Neural cell (in vitro differentiated cells): ENCODE measurements at regions not wholly inside any gene's neighbourhood (a gene's known extent, or its start where the extent isn't known, plus 50 kb on each side); places are given as distances from the start of the nearest gene placed in this dataset.

ENCODE experiments used
- H2AFZ ChIP-seq: fragments of 200-600, 300-800 bp; sonication (generic), shearing (Covaris generic); 2 replicates; pipeline ENCODE4 v1.6.0; 2014; ENCODE audit warnings: low read depth, mild to moderate bottlenecking, antibody characterized with exemption, low read length, moderate library complexity
- H3F3A ChIP-seq: fragments of 200-600 bp; shearing (Covaris generic); 2 replicates; pipeline ENCODE4 v1.6.1; 2016; ENCODE audit warnings: mild to moderate bottlenecking, moderate library complexity, mixed read lengths, antibody characterized with exemption, low read length; ENCODE audit not compliant: insufficient read depth, poor library complexity, severe bottlenecking
- H3K27ac ChIP-seq: fragments of 200-600, 300-800 bp; sonication (generic), shearing (Covaris generic); 2 replicates; pipeline ENCODE4 v1.5.1; 2014; ENCODE audit warnings: mild to moderate bottlenecking, low read length, moderate library complexity
- H3K27me3 ChIP-seq: fragments of 300-800, 200-600 bp; sonication (generic), shearing (Covaris generic); 2 replicates; pipeline ENCODE4 v1.6.0; 2014; ENCODE audit warnings: mild to moderate bottlenecking, low read depth, low read length, moderate library complexity; ENCODE audit not compliant: insufficient read depth
- H3K36me3 ChIP-seq: fragments of 300-800, 200-600 bp; sonication (generic), shearing (Covaris generic); 2 replicates; pipeline ENCODE4 v1.5.1; 2014; ENCODE audit warnings: mild to moderate bottlenecking, antibody characterized with exemption, low read length, moderate library complexity; ENCODE audit not compliant: insufficient read depth
- H3K4me2 ChIP-seq: fragments of 300-800, 200-600 bp; sonication (generic), shearing (Covaris generic); 2 replicates; pipeline ENCODE4 v1.6.0; 2014; ENCODE audit warnings: mild to moderate bottlenecking, low read length
- H3K4me3 ChIP-seq: fragments of 300-800, 200-600 bp; sonication (generic), shearing (Covaris generic); 2 replicates; pipeline ENCODE4 v1.5.1; 2014; ENCODE audit warnings: mild to moderate bottlenecking, low read length, moderate library complexity
- H3K79me2 ChIP-seq: fragments of 200-600 bp; shearing (Covaris generic); replicated peaks from 2 replicates; pipeline ENCODE4 v1.6.0; 2014; ENCODE audit warnings: mild to moderate bottlenecking, low read length, moderate library complexity; ENCODE audit not compliant: insufficient read depth
- H3K9ac ChIP-seq: fragments of 300-800, 200-600 bp; sonication (generic), shearing (Covaris generic); 2 replicates; pipeline ENCODE4 v1.6.1; 2016; ENCODE audit warnings: mild to moderate bottlenecking, low read length, mixed read lengths
- H3K9me2 ChIP-seq: fragments of 200-600 bp; shearing (Covaris generic); 2 replicates; pipeline ENCODE4 v1.6.1; 2016; ENCODE audit warnings: mild to moderate bottlenecking, low read length, mixed read lengths; ENCODE audit not compliant: insufficient read depth
- H3K9me3 ChIP-seq: fragments of 200-600, 300-800 bp; sonication (generic), shearing (Covaris generic); 2 replicates; pipeline ENCODE4 v1.6.1; 2016; ENCODE audit warnings: mild to moderate bottlenecking, mixed run types, low read length, moderate library complexity, mixed read lengths
- H4K20me1 ChIP-seq: fragments of 200-600 bp; shearing (Covaris generic); 2 replicates; pipeline ENCODE4 v1.6.1; 2016; ENCODE audit warnings: mild to moderate bottlenecking, mixed run types; ENCODE audit not compliant: insufficient read depth
- CTCF ChIP-seq: fragments of 450-650 bp; IDR thresholded peaks from 2 replicates; pipeline ENCODE4 v1.5.1; 2014; ENCODE audit warnings: antibody characterized with exemption, mild to moderate bottlenecking, moderate library complexity; ENCODE audit not compliant: poor library complexity, severe bottlenecking
- EP300 ChIP-seq: fragments of 450-650 bp; conservative IDR thresholded peaks from 2 replicates; pipeline ENCODE4 v1.6.1; 2014; ENCODE audit warnings: antibody characterized with exemption, mild to moderate bottlenecking, moderate library complexity; ENCODE audit not compliant: poor library complexity, severe bottlenecking
- EZH2 ChIP-seq: fragments of 200-600, 300-800 bp; shearing (Covaris generic), sonication (generic); IDR thresholded peaks from 2 replicates; pipeline ENCODE4 v1.6.1; 2014; ENCODE audit warnings: antibody characterized with exemption, low read length, borderline replicate concordance, mild to moderate bottlenecking; ENCODE audit not compliant: insufficient read depth, poor library complexity, severe bottlenecking
- MXI1 ChIP-seq: fragments of 450-650 bp; conservative IDR thresholded peaks from 2 replicates; pipeline ENCODE4 v1.6.1; 2014; ENCODE audit warnings: antibody characterized with exemption, mild to moderate bottlenecking; ENCODE audit not compliant: poor library complexity, severe bottlenecking
- POLR2AphosphoS5 ChIP-seq: IDR thresholded peaks from 2 replicates; pipeline ENCODE4 v1.6.1; 2012
- RAD21 ChIP-seq: fragments of 450-650 bp; conservative IDR thresholded peaks from 2 replicates; pipeline ENCODE4 v1.6.1; 2014; ENCODE audit warnings: antibody characterized with exemption, mild to moderate bottlenecking, moderate library complexity
- SMC3 ChIP-seq: fragments of 450-650 bp; conservative IDR thresholded peaks from 2 replicates; pipeline ENCODE4 v1.6.1; 2014; ENCODE audit warnings: antibody characterized with exemption, mild to moderate bottlenecking, moderate library complexity; ENCODE audit not compliant: poor library complexity
- TAF1 ChIP-seq: IDR thresholded peaks from 2 replicates; pipeline ENCODE4 v1.6.1; 2012; ENCODE audit warnings: low read depth
- TF ChIP-seq, protein P1 (sequence below): IDR thresholded peaks from 2 replicates; pipeline ENCODE4 v1.6.1; 2012; ENCODE audit warnings: borderline replicate concordance

- H4K20me1 ChIP-seq, result no peaks in the 10 kb centered on the region
- no peaks in the 10 kb centered on the region for H3F3A ChIP-seq
- no peak overlapping the region for H3K27ac ChIP-seq
- H3K4me2 ChIP-seq, result no peak overlapping the region
- no peaks in the 10 kb centered on the region for H3K27me3 ChIP-seq
- no peaks in the 10 kb centered on the region for H3K9me3 ChIP-seq
- no peaks in the 10 kb centered on the region for H3K36me3 ChIP-seq
- no peak overlapping the region for H3K4me3 ChIP-seq
- no peaks in the 10 kb centered on the region for H3K9me2 ChIP-seq
- TF ChIP-seq POLR2AphosphoS5 (no peak), RAD21 (no peak), MXI1 (no peak), TAF1 (no peak), EP300 (no peak), SMC3 (no peak)
- TF ChIP-seq, protein P1, sequence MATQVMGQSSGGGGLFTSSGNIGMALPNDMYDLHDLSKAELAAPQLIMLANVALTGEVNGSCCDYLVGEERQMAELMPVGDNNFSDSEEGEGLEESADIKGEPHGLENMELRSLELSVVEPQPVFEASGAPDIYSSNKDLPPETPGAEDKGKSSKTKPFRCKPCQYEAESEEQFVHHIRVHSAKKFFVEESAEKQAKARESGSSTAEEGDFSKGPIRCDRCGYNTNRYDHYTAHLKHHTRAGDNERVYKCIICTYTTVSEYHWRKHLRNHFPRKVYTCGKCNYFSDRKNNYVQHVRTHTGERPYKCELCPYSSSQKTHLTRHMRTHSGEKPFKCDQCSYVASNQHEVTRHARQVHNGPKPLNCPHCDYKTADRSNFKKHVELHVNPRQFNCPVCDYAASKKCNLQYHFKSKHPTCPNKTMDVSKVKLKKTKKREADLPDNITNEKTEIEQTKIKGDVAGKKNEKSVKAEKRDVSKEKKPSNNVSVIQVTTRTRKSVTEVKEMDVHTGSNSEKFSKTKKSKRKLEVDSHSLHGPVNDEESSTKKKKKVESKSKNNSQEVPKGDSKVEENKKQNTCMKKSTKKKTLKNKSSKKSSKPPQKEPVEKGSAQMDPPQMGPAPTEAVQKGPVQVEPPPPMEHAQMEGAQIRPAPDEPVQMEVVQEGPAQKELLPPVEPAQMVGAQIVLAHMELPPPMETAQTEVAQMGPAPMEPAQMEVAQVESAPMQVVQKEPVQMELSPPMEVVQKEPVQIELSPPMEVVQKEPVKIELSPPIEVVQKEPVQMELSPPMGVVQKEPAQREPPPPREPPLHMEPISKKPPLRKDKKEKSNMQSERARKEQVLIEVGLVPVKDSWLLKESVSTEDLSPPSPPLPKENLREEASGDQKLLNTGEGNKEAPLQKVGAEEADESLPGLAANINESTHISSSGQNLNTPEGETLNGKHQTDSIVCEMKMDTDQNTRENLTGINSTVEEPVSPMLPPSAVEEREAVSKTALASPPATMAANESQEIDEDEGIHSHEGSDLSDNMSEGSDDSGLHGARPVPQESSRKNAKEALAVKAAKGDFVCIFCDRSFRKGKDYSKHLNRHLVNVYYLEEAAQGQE, result no peak
- H2AFZ ChIP-seq, result no peak overlapping the region
- no peak overlapping the region for H3K9ac ChIP-seq
- H3K79me2 ChIP-seq, result no peaks in the 10 kb centered on the region
Observed at GRCh38 chr5:67537439-67538148, 341.0 kb upstream of the CD180 start.

DNA sequence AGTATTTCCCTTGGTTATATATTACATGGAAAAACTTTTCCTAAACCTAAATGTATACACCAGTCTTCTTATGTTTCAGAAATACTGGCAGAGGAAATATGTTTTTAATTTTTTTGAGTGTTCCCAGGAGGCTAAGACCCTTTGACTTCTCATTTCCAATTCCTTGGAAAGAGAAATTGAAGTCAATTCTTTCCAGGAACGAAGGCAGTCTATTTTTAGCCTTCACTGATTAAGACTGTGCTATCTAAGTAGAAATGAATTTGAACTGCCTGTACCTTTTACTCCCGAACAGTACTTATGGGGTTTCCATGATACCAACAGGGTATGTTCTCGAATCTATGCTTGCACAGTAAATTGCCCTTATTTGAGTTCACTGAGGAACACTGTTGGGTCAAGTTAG, 340.3 kb upstream of the CD180 start:
- Histone ChIP-seq H3K27ac (no peak overlapping the region), H2AFZ (no peak overlapping the region), H3K9me3 (no peaks in the 10 kb centered on the region)

More for the DNA sequence above, 340.3 kb upstream of the CD180 start:
- Histone ChIP-seq H3K9me2 (no peaks in the 10 kb centered on the region), H4K20me1 (no peaks in the 10 kb centered on the region), H3K79me2 (no peaks in the 10 kb centered on the region), H3K9ac (no peak overlapping the region), H3K4me2 (no peak overlapping the region), H3K27me3 (no peaks in the 10 kb centered on the region), H3F3A (no peaks in the 10 kb centered on the region), H3K4me3 (no peak overlapping the region), H3K36me3 (no peaks in the 10 kb centered on the region)
- TF ChIP-seq RAD21 (no peak), TAF1 (no peak), EP300 (no peak), SMC3 (no peak), EZH2 (no peak), MXI1 (no peak), CTCF (no peak), POLR2AphosphoS5 (no peak)
- TF ChIP-seq, protein P1, result no peak
